ENCODE measurements at regions not wholly inside any gene's neighbourhood (a gene's known extent, or its start where the extent isn't known, plus 50 kb on each side); places are given as distances from the start of the nearest gene placed in this dataset.

- DNase-seq = no peak
These were observed 74.3 kb downstream of the SYNE3 start for GRCh38 chr14:95442016-95442632.

DNA sequence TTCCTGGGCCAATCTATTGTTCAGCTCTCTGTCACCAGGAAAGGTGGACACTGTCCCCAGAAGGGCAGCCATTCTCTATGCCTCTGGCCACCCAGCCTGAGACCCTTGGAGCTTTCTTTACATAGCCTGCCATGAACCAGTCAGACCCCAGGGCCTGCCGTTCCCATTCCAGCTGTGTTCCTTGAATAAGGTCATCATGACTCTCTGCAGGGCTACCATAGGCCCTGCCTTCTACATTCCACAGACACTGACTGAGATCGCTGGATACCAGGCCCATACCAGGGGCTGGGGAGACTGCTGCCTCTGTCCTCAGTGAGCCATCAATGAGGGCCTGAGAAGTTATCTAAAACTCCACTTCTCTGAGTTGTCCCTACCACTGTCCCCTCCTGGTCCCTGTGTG lies 75.5 kb downstream of the SYNE3 start:
- DNase-seq = no peak

DNA sequence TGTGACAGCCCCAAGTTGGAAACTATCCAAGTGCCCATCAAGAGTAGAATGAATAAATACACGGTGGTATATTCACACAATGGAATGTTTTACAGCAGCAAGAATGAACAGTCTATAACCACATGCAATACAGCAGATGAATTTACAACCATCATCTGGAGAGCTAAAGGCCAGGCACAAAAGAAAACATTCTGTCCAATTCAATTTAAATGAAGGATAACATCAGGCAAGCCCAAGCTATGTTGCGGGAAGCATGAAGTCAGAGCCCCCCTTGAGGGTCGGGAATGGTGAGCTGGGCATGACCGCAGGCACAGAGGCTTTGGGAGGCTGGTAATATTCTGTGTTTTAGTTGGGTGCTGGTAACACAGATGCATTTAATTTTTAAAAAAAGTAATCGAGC lies 76.0 kb downstream of the SYNE3 start:
- DNase-seq = no peak

DNA sequence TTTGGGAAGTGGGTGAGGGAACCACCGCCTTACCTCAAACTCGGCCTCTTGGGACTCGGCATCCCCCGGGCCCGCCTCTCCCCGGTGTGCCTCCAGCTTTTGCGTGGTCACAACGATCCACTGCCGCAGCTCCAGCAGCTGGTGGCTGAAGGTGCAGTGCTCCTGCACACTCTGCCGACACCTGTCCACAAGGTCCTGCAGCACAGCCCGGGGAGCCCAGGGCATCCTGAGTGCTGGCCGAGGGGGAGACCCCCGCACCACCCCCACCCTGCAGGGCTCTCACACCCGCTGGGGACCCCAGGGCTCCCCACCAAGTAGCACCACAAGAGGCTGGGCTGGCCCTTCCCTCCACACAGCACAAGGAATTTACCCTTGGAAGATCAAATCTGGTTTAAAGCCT lies 76.6 kb downstream of the SYNE3 start:
- DNase-seq = no peak

- DNase-seq = no peak
These were observed 78.7 kb downstream of the SYNE3 start for GRCh38 chr14:95437715-95438114.

GRCh38 chr14:95436354-95436753 lies 80.1 kb downstream of the SYNE3 start:
- DNase-seq = no peak

- DNase-seq = no peak
These were observed 82.3 kb downstream of the SYNE3 start for GRCh38 chr14:95434121-95434520.

DNA sequence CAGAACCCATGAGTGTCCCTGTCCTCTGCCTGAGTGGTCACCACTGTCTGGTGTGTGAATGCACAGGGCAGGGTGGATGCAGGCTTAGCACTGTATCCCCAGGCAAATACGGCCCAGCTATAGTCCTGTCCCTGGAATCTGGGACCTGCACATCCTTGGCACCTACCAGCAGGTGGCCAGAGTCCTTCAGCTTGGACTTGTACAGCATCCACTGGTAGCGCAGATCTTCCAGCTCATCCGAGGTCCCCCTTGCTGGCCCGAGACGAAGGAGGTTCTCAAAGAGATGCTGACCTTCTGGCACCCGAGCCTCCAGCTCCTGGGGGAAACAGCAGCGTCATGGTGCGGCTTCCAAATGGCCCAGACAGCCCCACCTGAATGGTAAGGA lies 83.4 kb downstream of the SYNE3 start:
- DNase-seq = no peak

GRCh38 chr14:95432144-95433093 lies 84.0 kb downstream of the SYNE3 start:
- no peak for DNase-seq

DNA sequence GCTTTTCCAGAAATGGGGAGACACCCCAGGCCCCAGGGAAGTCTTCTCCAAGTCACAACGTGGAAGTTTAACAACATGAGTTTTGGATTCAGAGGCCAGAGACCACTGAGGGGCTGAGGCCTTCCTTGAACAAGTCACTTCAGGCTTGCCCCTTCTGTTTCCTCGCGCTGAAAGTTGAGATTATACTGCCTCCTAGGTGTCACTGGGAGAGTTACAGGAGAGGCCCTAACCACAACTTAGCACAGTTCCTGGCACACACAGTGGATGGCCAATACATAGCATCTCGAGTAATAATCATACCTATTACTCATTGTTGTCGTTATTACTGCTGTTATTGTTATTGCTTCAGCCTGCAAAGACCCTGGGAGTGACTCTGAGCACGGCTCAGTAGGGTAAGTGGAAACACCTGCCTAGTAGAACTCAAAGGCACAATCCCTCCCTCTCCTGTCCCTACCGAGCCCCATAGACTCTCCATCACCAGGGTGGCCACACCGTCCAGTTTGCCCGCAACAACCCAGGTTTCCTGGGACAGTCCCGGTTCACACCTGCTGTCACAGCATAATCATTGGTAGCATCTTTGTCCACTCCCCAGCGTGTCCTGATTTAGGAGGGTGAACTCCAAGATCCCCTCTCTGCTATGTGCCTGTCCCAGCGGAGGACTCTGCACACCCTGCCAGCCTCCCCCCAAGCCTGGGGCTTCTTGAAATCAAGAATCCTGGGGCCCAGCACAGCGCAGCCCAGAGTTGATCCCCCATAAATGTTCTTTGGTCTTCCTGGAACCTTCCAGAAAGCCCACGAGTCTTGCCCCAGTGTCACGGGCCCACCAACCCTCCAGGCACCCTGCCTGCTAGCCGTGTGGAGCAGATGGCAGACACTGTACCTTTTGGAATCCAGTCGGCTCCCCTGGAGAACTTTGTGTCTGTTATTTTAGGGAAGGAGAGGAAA lies 85.0 kb downstream of the SYNE3 start:
- peak; percentile 11 for DNase-seq

GRCh38 chr14:95428557-95428956 lies 87.9 kb downstream of the SYNE3 start:
- DNase-seq = no peak

DNA sequence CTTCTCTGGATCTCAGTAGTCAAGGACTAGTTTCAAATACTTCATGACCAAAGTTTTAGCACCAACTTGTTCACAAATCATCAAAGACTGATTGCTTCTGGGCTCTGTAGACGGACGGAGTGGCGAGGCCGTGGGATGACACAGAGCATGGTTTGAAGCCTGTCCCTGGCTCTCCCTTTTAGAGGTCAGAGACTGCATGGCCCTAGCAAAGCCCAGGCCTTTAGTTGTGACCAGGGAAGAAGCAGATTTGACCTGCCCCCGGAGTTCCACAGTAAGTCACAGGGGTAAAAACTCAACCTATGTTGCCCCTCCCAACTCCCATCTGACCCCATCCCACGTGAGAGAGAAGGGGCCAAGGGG lies 90.4 kb downstream of the SYNE3 start:
- DNase-seq = no peak

- DNase-seq = no peak
These were observed 90.9 kb downstream of the SYNE3 start for GRCh38 chr14:95425369-95426115.

GRCh38 chr14:95424529-95424928 lies 91.9 kb downstream of the SYNE3 start:
- DNase-seq = no peak

DNA sequence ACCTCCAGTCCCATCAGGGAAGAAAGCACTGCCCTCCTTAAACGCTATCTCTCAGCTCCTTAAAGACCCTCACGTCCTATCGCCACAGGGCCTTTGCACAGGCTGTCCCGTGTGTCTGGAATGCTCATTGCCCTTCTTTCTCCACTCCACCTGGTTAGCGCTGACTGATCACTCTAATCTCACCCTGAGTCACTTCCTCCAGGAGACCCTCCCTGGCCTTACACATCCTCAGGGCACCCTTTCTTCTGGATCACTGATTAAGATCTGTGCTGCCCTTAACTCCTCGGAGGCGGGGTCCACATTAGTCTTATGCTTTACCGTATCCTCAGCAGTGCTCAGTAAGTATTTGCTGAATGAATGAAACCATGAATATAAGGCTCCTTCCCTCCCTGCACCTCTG lies 94.7 kb downstream of the SYNE3 start:
- no peak for DNase-seq

DNA sequence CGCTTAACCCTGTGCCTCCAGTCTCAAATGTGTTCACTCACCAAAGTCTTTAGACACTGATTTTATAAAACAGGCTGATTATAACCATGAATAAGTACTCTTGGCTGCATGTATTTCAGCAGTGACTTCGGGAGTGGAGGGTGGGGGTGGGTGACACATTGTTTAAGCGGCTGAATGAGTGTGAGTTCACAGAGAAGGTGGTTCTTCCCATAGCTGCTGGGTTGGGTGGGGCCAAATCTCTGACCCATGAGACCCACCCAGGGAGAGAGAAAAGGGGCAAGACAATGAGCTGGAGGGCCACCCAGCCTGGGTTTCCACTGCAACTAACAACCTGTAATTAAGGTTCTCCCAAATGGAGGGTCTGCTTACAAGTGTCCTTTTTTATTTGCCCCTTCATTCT lies 96.4 kb downstream of the SYNE3 start:
- DNase-seq = no peak

GRCh38 chr14:95419569-95419968 lies 96.9 kb downstream of the SYNE3 start:
- no peak for DNase-seq

- no peak for DNase-seq
These were observed 97.6 kb downstream of the SYNE3 start for GRCh38 chr14:95418858-95419257.

DNA sequence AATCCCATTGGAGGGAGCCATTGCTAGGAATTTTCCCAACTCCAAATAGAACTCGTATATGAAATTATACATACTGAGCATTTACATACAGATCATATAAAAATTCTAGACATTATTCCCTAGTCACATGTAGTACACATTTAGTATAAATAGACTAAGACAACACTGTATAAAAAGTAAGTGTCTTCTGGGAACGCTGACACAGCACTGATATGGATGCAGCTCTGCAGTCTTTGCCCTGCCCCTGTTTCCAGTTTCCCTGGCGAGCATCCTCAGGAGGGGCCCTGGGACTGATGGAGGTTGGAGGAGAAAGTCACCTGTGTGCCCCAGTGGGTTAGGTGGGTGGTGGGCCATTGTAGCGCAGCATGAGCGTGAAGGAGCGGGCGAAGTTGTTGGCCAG lies 97.8 kb upstream of the CLMN start:
- DNase-seq = no peak

GRCh38 chr14:95415993-95416392 lies 96.3 kb upstream of the CLMN start:
- no peak for DNase-seq

GRCh38 chr14:95413289-95414215 lies 93.8 kb upstream of the CLMN start:
- DNase-seq = no peak

- DNase-seq = no peak
These were observed 91.1 kb upstream of the CLMN start for GRCh38 chr14:95410838-95411237.

Data from CD4-positive, alpha-beta T cell treated with Interleukin-17A for 1 hour (primary cell).